NT2/D1 (cell line): ENCODE measurements at regions not wholly inside any gene's neighbourhood (a gene's known extent, or its start where the extent isn't known, plus 50 kb on each side); places are given as distances from the start of the nearest gene placed in this dataset.
"Not testable (repeated sequence)": the region's sequence is repeated elsewhere in the genome, so short reads cannot be mapped to it uniquely, and the experiment has no call there.

Experiments used
- SUZ12 ChIP-seq: IDR thresholded peaks from 2 replicates; pipeline ENCODE4 v1.6.1; 2011; ENCODE audit not compliant: insufficient read length, insufficient read depth; ENCODE audit errors: extremely low read depth
- YY1 ChIP-seq: IDR thresholded peaks from 2 replicates; pipeline ENCODE4 v1.6.1; 2011; ENCODE audit not compliant: insufficient read length, insufficient read depth

DNA sequence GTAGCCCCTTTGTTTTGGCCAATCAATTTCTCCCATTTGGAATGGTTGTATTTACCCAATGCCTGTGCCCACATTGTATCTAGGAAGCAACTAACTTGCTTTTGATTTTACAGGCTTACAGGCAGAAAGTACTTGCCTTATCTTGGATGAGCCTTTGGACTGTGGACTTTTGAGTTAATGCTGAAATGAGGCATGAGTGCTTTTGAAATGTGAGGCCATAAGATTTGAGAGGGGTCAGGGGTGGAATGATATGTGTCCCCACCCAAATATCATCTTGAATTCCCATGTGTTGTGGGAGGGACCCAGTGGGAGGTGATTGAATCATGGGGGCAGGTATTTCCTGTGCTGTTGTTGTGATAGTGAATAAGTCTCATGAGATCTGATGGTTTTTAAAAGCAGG, 629.4 kb downstream of the RFPL4B start:
- TF ChIP-seq SUZ12, YY1: not testable (repeated sequence)
